ENCODE measurements at regions not wholly inside any gene's neighbourhood (a gene's known extent, or its start where the extent isn't known, plus 50 kb on each side); places are given as distances from the start of the nearest gene placed in this dataset.

DNA sequence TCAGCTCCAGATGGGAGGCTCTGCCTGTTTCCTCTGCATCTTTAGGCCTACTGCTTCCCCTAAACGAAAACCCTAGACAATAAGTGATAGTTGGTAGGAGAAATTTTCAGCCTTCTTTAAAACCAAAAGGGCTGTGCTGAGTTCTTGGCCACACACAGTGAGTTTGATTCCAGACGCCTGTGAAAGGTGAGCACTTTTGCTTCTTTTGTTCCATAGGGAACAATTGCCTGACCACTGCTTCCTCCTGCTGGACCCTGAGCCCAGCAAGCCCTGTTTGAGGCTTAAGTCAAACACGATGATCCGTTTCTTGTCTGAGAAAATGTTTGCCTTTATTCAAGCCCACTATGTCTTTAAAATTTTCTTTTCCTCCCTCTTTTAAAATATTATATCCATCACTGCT is 493.9 kb downstream of the ZIC1 start:
- TF ChIP-seq CTCF (optimal IDR thresholded peaks at IDR 0.05 in 1 of 3, IDR thresholded peaks at IDR 0.05 in 1 of 3, conservative IDR thresholded peaks at IDR 0.05 in 1 of 3; ENCODE audit: extremely low read depth in 1 of 3, insufficient read depth in 2 of 3, low read length in 3 of 3) (no peak), EZH2 (IDR thresholded peaks at IDR 0.05; ENCODE audit: low read length) (no peak)

Measured in keratinocyte (primary cell).